Choroid plexus epithelial cell (primary cell): ENCODE measurements at regions not wholly inside any gene's neighbourhood (a gene's known extent, or its start where the extent isn't known, plus 50 kb on each side); places are given as distances from the start of the nearest gene placed in this dataset.

ENCODE experiments used
- DNase-seq: peaks from one replicate; pipeline ENCODE4 v3.0.0-alpha.2; 2010; ENCODE audit warnings: low read depth
- H3K4me3 ChIP-seq: 2 replicates; pipeline ENCODE4 v1.5.1; 2011; ENCODE audit warnings: low read depth, mild to moderate bottlenecking, control low read depth, low read length, moderate library complexity
- CTCF ChIP-seq: conservative IDR thresholded peaks from 2 replicates; pipeline ENCODE4 v1.5.1; 2011; ENCODE audit warnings: low read depth, mild to moderate bottlenecking, control low read depth, inconsistent platforms, low read length, moderate library complexity

- DNase-seq = no peak
- TF ChIP-seq CTCF = no peak
Measured at GRCh38 chrX:113629326-113629725, 788.7 kb upstream of the AMOT start.

GRCh38 chrX:113594123-113594841 lies 753.7 kb upstream of the AMOT start:
- TF ChIP-seq CTCF = no peak
- no peak overlapping the region for H3K4me3 ChIP-seq
- DNase-seq = no peak

More at GRCh38 chrX:113629326-113629725, 788.7 kb upstream of the AMOT start:
- H3K4me3 ChIP-seq = no peak overlapping the region

- TF ChIP-seq CTCF = no peak
- H3K4me3 ChIP-seq = no peak overlapping the region
- DNase-seq = no peak
Measured at GRCh38 chrX:113586281-113586898, 745.8 kb upstream of the AMOT start.

GRCh38 chrX:113580486-113580885 lies 739.9 kb upstream of the AMOT start:
- no peak overlapping the region for H3K4me3 ChIP-seq
- no peak for DNase-seq
- TF ChIP-seq CTCF = no peak

GRCh38 chrX:113558576-113558975 lies 717.9 kb upstream of the AMOT start:
- no peak for DNase-seq
- no peak for TF ChIP-seq CTCF
- no peak overlapping the region for H3K4me3 ChIP-seq

GRCh38 chrX:113551919-113552318 lies 711.3 kb upstream of the AMOT start:
- no peak for DNase-seq
- TF ChIP-seq CTCF = no peak
- no peak overlapping the region for H3K4me3 ChIP-seq
